Activated naive CD8-positive, alpha-beta T cell treated with anti-CD3 and anti-CD28 coated beads, Interleukin-2, amount 50 U/mL, for 24 hours (primary cell): ENCODE measurements at regions not wholly inside any gene's neighbourhood (a gene's known extent, or its start where the extent isn't known, plus 50 kb on each side); places are given as distances from the start of the nearest gene placed in this dataset.
"Not testable (repeated sequence)": the region's sequence is repeated elsewhere in the genome, so short reads cannot be mapped to it uniquely, and the experiment has no call there.

ENCODE experiments used
- ATAC-seq: fragments of 150-1000 bp; cut with Tn5 transposase; one replicate; pipeline ENCODE4 v1.10.0; 2021
- DNase-seq: peaks from one replicate; pipeline ENCODE4 v3.0.0; 2021
- H3K27ac Mint-ChIP-seq: one replicate; pipeline ENCODE4 v1.8.0; 2021; ENCODE audit warnings: mild to moderate bottlenecking, mixed read lengths
- H3K27me3 Mint-ChIP-seq: one replicate; pipeline ENCODE4 v1.8.0; 2021; ENCODE audit warnings: mixed read lengths
- H3K36me3 Mint-ChIP-seq: one replicate; pipeline ENCODE4 v1.8.0; 2021; ENCODE audit warnings: low read depth, mixed read lengths
- H3K4me1 Mint-ChIP-seq: one replicate; pipeline ENCODE4 v1.8.0; 2021; ENCODE audit warnings: mixed read lengths
- H3K4me3 Mint-ChIP-seq: one replicate; pipeline ENCODE4 v1.8.0; 2021; ENCODE audit warnings: mild to moderate bottlenecking, moderate library complexity, mixed read lengths
- H3K9me3 Mint-ChIP-seq: one replicate; pipeline ENCODE4 v1.8.0; 2021; ENCODE audit warnings: mixed read lengths

GRCh38 chr16:60636636-60637035 lies 1399.6 kb downstream of the CDH8 start:
- not testable (repeated sequence) for H3K4me1 Mint-ChIP-seq, DNase-seq

DNA sequence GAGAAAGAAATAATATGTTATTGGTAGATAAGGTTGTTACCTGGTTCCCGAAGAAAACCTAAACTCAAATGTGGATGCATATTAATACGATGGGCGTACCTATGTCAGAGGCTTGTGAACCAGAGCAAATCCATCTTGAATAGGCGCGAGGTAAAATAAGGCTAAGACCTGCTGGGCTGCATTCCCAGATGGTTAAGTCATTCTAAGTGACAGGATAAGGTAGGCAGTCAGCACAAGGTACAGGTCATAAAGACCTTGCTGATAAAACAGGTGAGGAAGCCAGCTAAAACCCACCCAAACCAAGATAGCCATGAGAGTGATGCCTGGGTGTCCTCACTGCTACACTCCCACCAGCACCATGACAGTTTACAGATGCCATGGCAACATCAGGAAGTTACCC lies 1400.1 kb downstream of the CDH8 start:
- Mint-ChIP-seq H3K27ac (no peak overlapping the region), H3K36me3 (peaks cover 2% of the 10 kb centered on the region), H3K4me3 (no peak overlapping the region), H3K4me1 (no peaks in the 10 kb centered on the region), H3K27me3 (no peaks in the 10 kb centered on the region), H3K9me3 (peaks cover 11% of the 10 kb centered on the region)
- ATAC-seq: no peak
- DNase-seq: no peak

More at GRCh38 chr16:60636636-60637035, 1399.6 kb downstream of the CDH8 start:
- ATAC-seq, H3K27me3 Mint-ChIP-seq, H3K36me3 Mint-ChIP-seq, H3K27ac Mint-ChIP-seq, H3K4me3 Mint-ChIP-seq: not testable (repeated sequence)
- H3K9me3 Mint-ChIP-seq: peaks cover 13% of the 10 kb centered on the region

DNA sequence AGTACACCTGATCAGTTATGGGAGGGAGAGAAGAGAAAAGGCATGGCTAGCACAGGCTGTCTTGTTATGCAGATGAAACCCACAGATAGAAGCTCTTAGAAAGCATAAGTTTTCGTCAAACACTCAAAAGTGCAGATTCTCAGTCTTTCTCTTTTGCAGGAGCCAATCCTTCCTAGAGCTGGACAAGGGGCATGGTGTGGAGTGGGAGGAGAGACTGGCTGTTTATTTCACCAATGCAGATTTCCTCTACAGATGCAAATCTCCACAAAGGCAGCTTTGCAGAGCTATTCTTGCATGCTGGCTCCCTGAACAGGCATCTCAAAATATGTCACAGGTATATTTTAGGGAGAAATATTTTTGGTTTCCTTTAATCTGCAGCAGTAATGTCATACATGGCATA lies 1400.7 kb downstream of the CDH8 start:
- Mint-ChIP-seq H3K4me3 (no peak overlapping the region), H3K27me3 (no peaks in the 10 kb centered on the region), H3K9me3 (peaks cover 14% of the 10 kb centered on the region), H3K36me3 (no peaks in the 10 kb centered on the region), H3K27ac (no peak overlapping the region), H3K4me1 (no peaks in the 10 kb centered on the region)
- DNase-seq (no peak), ATAC-seq (no peak)

- H3K27ac Mint-ChIP-seq: no peak overlapping the region
Observed at GRCh38 chr16:60611844-60612243, 1424.4 kb downstream of the CDH8 start.

GRCh38 chr16:60608971-60609370 lies 1427.3 kb downstream of the CDH8 start:
- H3K27ac Mint-ChIP-seq: no peak overlapping the region
- peaks cover 13% of the 10 kb centered on the region for H3K9me3 Mint-ChIP-seq
- no peak overlapping the region for H3K4me3 Mint-ChIP-seq
- H3K4me1 Mint-ChIP-seq: no peaks in the 10 kb centered on the region
- ATAC-seq (no peak), DNase-seq (no peak)
- no peaks in the 10 kb centered on the region for H3K36me3 Mint-ChIP-seq
- H3K27me3 Mint-ChIP-seq: no peaks in the 10 kb centered on the region

More at GRCh38 chr16:60611844-60612243, 1424.4 kb downstream of the CDH8 start:
- Mint-ChIP-seq H3K27me3 (no peaks in the 10 kb centered on the region), H3K4me1 (no peaks in the 10 kb centered on the region), H3K9me3 (peaks cover 7% of the 10 kb centered on the region), H3K4me3 (no peak overlapping the region), H3K36me3 (no peaks in the 10 kb centered on the region)
- DNase-seq (no peak), ATAC-seq (no peak)

DNA sequence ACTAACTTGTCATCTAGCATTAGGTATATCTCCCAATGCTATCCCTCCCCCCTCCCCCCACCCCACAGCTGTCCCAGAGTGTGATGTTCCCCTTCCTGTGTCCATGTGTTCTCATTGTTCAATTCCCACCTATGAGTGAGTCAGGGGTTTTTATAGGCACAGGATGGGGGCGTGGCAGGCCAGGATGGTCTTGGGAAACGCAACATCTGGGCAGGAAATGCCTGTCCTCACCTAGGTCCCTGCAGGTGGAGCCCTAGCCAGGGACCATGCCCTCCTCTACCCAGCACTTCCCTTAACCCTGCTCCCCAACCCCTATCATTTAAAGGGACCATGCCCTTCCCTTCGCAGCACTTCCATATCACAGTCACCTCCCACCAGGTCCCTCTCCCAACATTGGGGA lies 1430.6 kb downstream of the CDH8 start:
- not testable (repeated sequence) for H3K4me3 Mint-ChIP-seq, DNase-seq, H3K27ac Mint-ChIP-seq, H3K36me3 Mint-ChIP-seq, H3K4me1 Mint-ChIP-seq, H3K27me3 Mint-ChIP-seq, ATAC-seq
- H3K9me3 Mint-ChIP-seq: peaks cover 13% of the 10 kb centered on the region

DNA sequence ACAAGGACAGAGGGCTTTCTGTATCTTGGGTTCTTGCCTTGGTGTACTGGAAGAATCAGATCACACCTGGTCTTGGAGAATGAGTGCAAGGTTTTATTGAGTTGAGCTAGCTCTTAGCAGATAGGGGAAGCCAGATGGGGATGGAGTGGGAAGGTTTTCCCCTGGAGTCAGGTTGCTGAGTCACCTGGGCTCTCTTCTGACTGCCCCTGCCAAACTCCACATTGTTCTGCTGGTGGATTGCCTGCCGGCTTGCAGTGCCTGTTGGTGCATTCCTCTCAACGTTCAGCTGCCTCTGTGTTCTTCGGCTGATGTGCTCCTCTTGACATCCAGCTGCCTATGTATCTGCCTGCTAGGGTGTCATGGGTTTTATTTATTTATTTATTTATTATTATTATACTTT lies 1431.1 kb downstream of the CDH8 start:
- ATAC-seq: no peak
- Mint-ChIP-seq H3K4me3 (no peak overlapping the region), H3K4me1 (no peaks in the 10 kb centered on the region), H3K27ac (no peak overlapping the region), H3K9me3 (peaks cover 13% of the 10 kb centered on the region), H3K27me3 (no peaks in the 10 kb centered on the region), H3K36me3 (no peaks in the 10 kb centered on the region)
- no peak for DNase-seq

DNA sequence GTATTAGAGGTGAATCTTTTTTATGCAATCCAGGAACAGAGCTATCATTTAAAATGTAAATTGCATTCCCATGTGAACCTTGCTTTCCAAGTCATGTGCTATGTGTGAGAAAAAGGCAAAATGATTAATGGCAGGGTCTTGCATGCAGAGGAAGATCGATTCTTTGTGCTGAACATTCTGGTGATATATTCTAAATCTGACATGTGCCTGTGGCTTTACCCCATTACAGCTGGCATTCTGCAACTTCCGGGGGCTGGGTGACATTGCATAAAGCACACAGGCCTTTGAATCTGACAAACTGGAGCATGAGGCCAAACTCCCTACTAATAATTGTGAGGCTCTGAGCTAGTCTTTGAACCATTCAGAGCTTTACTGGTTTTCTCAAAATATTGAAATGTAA lies 1449.7 kb downstream of the CDH8 start:
- Mint-ChIP-seq H3K4me3 (no peak overlapping the region), H3K9me3 (peaks cover 5% of the 10 kb centered on the region), H3K36me3 (no peaks in the 10 kb centered on the region), H3K4me1 (no peaks in the 10 kb centered on the region), H3K27ac (no peak overlapping the region), H3K27me3 (no peaks in the 10 kb centered on the region)
- DNase-seq: no peak
- ATAC-seq: no peak

DNA sequence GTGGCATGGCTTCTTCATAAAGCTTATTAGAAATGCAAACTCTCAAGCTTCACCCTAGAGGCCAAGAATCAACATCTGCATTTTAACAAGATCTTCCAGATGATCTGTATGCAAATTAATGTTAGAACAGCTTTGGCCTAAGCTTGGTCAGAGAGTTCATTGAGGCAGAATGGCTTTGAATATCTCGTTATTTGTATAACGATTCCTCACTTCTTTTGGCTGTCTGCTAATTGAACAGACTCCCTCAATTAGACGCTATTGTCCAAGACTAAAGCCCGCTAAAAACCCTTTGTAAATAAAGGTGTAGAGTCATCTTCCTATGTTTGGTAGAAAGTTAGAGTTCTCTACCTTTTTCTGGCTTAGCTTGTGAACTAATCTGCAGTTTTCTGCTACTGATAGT lies 1453.7 kb downstream of the CDH8 start:
- H3K27me3 Mint-ChIP-seq: no peaks in the 10 kb centered on the region
- H3K9me3 Mint-ChIP-seq: peaks cover 15% of the 10 kb centered on the region
- ATAC-seq (no peak), DNase-seq (no peak)
- no peaks in the 10 kb centered on the region for H3K36me3 Mint-ChIP-seq
- H3K4me1 Mint-ChIP-seq: no peaks in the 10 kb centered on the region
- no peak overlapping the region for H3K4me3 Mint-ChIP-seq
- H3K27ac Mint-ChIP-seq: no peak overlapping the region

DNA sequence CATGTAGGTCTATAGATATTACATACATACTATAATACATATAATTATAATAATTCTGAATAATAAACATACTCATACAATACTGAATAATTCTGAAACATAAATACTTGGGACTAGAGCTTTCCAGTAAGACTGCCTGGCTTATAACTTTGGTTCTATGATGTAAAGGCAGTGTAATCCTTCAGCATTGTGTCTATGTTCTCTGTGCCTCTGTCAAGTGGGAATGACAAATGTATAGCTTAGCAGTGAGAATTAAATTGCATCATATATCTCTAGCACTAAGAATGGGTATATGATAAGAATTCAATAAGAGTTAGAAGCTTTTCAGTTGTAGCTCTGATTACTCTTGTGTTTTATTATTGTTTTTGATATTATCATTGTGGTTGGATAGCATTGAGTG lies 1469.3 kb downstream of the CDH8 start:
- DNase-seq: no peak
- Mint-ChIP-seq H3K36me3 (no peaks in the 10 kb centered on the region), H3K4me3 (no peak overlapping the region), H3K27me3 (no peaks in the 10 kb centered on the region), H3K9me3 (peaks cover 28% of the 10 kb centered on the region), H3K27ac (no peak overlapping the region), H3K4me1 (no peaks in the 10 kb centered on the region)
- ATAC-seq: no peak

- no peaks in the 10 kb centered on the region for H3K36me3 Mint-ChIP-seq
- no peak overlapping the region for H3K4me3 Mint-ChIP-seq
- DNase-seq (no peak), ATAC-seq (no peak)
- H3K27me3 Mint-ChIP-seq: no peaks in the 10 kb centered on the region
- H3K9me3 Mint-ChIP-seq: peaks cover 15% of the 10 kb centered on the region
- H3K27ac Mint-ChIP-seq: no peak overlapping the region
- no peaks in the 10 kb centered on the region for H3K4me1 Mint-ChIP-seq
Observed at GRCh38 chr16:60564588-60564987, 1471.7 kb downstream of the CDH8 start.

DNA sequence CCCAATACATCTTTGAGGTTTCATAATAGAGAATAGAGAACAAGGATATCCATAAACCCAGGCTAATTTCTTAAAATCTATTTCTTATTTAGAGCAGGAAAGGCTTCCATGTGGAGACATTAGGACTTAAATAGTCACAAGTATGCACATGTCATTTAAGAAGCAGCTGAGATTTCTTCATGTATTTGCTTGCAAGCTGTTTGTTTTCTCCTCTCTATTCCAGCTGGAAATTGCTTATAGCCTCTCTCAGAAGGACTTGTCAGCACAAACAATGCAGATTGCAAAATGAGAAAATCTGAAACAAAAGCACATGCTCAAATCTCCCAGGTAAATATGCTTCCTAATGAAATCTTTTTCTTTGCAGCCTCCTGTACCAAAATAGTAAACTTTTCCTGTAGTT lies 1473.1 kb downstream of the CDH8 start:
- H3K9me3 Mint-ChIP-seq: peaks cover 13% of the 10 kb centered on the region
- H3K27me3 Mint-ChIP-seq: no peaks in the 10 kb centered on the region
- H3K27ac Mint-ChIP-seq: no peak overlapping the region
- no peaks in the 10 kb centered on the region for H3K36me3 Mint-ChIP-seq
- H3K4me3 Mint-ChIP-seq: no peak overlapping the region
- no peaks in the 10 kb centered on the region for H3K4me1 Mint-ChIP-seq
- ATAC-seq (no peak), DNase-seq (no peak)

- peaks cover 28% of the 10 kb centered on the region for H3K9me3 Mint-ChIP-seq
- H3K36me3 Mint-ChIP-seq: no peaks in the 10 kb centered on the region
- no peaks in the 10 kb centered on the region for H3K27me3 Mint-ChIP-seq
- no peak overlapping the region for H3K27ac Mint-ChIP-seq
- DNase-seq (no peak), ATAC-seq (no peak)
- H3K4me1 Mint-ChIP-seq: no peaks in the 10 kb centered on the region
- no peak overlapping the region for H3K4me3 Mint-ChIP-seq
Observed at GRCh38 chr16:60558936-60559335, 1477.3 kb downstream of the CDH8 start.

DNA sequence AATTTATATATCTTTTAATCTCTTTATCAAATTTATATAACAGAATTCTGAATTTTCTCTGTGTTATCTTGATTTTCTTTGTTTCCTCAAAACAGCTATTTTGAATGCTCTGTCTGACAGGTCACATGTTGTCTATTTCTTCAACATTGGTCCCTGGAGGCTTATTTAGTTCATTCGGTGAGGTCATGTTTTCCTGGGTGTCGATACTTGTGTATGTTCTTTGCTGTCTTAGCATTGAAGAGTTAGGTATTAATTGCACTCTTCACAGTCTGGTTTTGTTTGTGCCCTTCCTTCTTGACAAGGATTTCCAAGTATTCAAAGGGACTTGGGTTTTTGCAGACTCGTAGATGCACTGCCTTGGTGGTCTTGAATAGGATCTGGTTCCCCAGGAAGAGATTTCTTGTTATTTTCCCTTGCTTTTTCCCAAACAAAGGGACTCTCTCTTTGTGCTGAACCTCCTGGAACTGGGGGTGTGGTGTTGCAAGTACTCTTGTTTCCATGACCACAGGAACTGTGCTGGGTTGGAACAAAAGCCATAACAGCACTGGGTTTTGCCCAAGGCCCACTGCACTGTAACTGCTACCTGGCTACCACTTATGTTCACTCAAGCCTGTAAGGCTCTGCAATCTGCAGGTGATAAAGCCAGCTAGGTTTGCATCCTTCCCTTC lies 1483.0 kb downstream of the CDH8 start:
- Mint-ChIP-seq H3K27ac (no peak overlapping the region), H3K4me3 (no peak overlapping the region), H3K4me1 (no peaks in the 10 kb centered on the region), H3K27me3 (no peaks in the 10 kb centered on the region), H3K36me3 (no peaks in the 10 kb centered on the region), H3K9me3 (peaks cover 35% of the 10 kb centered on the region)
- DNase-seq: no peak
- ATAC-seq: no peak

- Mint-ChIP-seq H3K27me3 (no peaks in the 10 kb centered on the region), H3K27ac (no peak overlapping the region), H3K4me3 (no peak overlapping the region), H3K36me3 (no peaks in the 10 kb centered on the region), H3K9me3 (peaks cover 30% of the 10 kb centered on the region), H3K4me1 (no peaks in the 10 kb centered on the region)
- no peak for ATAC-seq
- DNase-seq: no peak
Observed at GRCh38 chr16:60541535-60541934, 1494.7 kb downstream of the CDH8 start.

- DNase-seq: no peak
Observed at GRCh38 chr16:60510941-60511340, 1525.3 kb downstream of the CDH8 start.

More at GRCh38 chr16:60510941-60511340, 1525.3 kb downstream of the CDH8 start:
- no peaks in the 10 kb centered on the region for H3K36me3 Mint-ChIP-seq
- ATAC-seq: no peak
- no peaks in the 10 kb centered on the region for H3K4me1 Mint-ChIP-seq
- H3K27me3 Mint-ChIP-seq: no peaks in the 10 kb centered on the region
- H3K9me3 Mint-ChIP-seq: peaks cover 9% of the 10 kb centered on the region
- no peak overlapping the region for H3K27ac Mint-ChIP-seq
- no peak overlapping the region for H3K4me3 Mint-ChIP-seq
